H9 (cell line): ENCODE measurements at regions not wholly inside any gene's neighbourhood (a gene's known extent, or its start where the extent isn't known, plus 50 kb on each side); places are given as distances from the start of the nearest gene placed in this dataset.

Experiments
- DNase-seq: peaks from one replicate; pipeline ENCODE4 v3.0.0-alpha.2; 2017
- H2AFZ ChIP-seq: one replicate; pipeline ENCODE4 v1.6.1; 2013; ENCODE audit warnings: mild to moderate bottlenecking, low read length, control low read depth, moderate library complexity
- H2AK5ac ChIP-seq: 2 replicates; pipeline ENCODE4 v1.6.1; 2013; ENCODE audit warnings: low read length, control low read depth, mixed read lengths; ENCODE audit not compliant: insufficient read length
- H2BK120ac ChIP-seq: one replicate; pipeline ENCODE4 v1.6.1; 2013; ENCODE audit warnings: low read depth, mild to moderate bottlenecking, low read length, control low read depth, inconsistent platforms; ENCODE audit not compliant: poor library complexity, severe bottlenecking
- H2BK12ac ChIP-seq: 2 replicates; pipeline ENCODE4 v1.6.1; 2013; ENCODE audit warnings: low read length, control low read depth, mixed read lengths, low read depth; ENCODE audit not compliant: insufficient read length
- H2BK15ac ChIP-seq: 2 replicates; pipeline ENCODE4 v1.6.1; 2013; ENCODE audit warnings: low read depth, low read length, control low read depth
- H2BK20ac ChIP-seq: one replicate; pipeline ENCODE4 v1.6.1; 2013; ENCODE audit warnings: low read depth, mild to moderate bottlenecking, low read length, control low read depth, inconsistent platforms; ENCODE audit not compliant: poor library complexity, severe bottlenecking
- H2BK5ac ChIP-seq: 2 replicates; pipeline ENCODE4 v1.6.1; 2013; ENCODE audit warnings: low read length, control low read depth, mixed read lengths; ENCODE audit not compliant: insufficient read length
- H3K14ac ChIP-seq: 2 replicates; pipeline ENCODE4 v1.6.1; 2013; ENCODE audit warnings: low read length, control low read depth; ENCODE audit not compliant: insufficient read depth
- H3K18ac ChIP-seq: 2 replicates; pipeline ENCODE4 v1.6.1; 2013; ENCODE audit warnings: low read depth, mild to moderate bottlenecking, mixed read lengths, low read length, control low read depth; ENCODE audit not compliant: insufficient read length
- H3K23ac ChIP-seq: 2 replicates; pipeline ENCODE4 v1.6.1; 2013; ENCODE audit warnings: low read length, control low read depth, mixed read lengths, low read depth; ENCODE audit not compliant: insufficient read length
- H3K23me2 ChIP-seq: 2 replicates; pipeline ENCODE4 v1.6.1; 2013; ENCODE audit warnings: low read depth, mild to moderate bottlenecking, mixed read lengths, low read length, control low read depth; ENCODE audit not compliant: insufficient read length, poor library complexity, severe bottlenecking
- H3K27ac ChIP-seq: 2 replicates; pipeline ENCODE4 v1.5.1; 2013; ENCODE audit warnings: low read length, control low read depth, mixed read lengths, low read depth; ENCODE audit not compliant: insufficient read length
- H3K27me3 ChIP-seq: 2 replicates; pipeline ENCODE4 v1.6.1; 2013; ENCODE audit warnings: low read length, control low read depth, inconsistent platforms; ENCODE audit not compliant: insufficient read depth
- H3K4ac ChIP-seq: 2 replicates; pipeline ENCODE4 v1.6.1; 2013; ENCODE audit warnings: low read depth, mild to moderate bottlenecking, control low read depth, inconsistent platforms, low read length, moderate library complexity
- H3K4me1 ChIP-seq: 2 replicates; pipeline ENCODE4 v1.6.1; 2013; ENCODE audit warnings: low read length, control low read depth, inconsistent platforms; ENCODE audit not compliant: insufficient read depth
- H3K4me2 ChIP-seq: 2 replicates; pipeline ENCODE4 v1.6.1; 2013; ENCODE audit warnings: low read length, control low read depth, mixed read lengths; ENCODE audit not compliant: insufficient read length, insufficient read depth
- H3K56ac ChIP-seq: 2 replicates; pipeline ENCODE4 v1.6.1; 2013; ENCODE audit warnings: low read depth, mild to moderate bottlenecking, mixed read lengths, low read length, control low read depth; ENCODE audit not compliant: insufficient read length
- H3K79me1 ChIP-seq: 2 replicates; pipeline ENCODE4 v1.6.1; 2013; ENCODE audit warnings: low read depth, mild to moderate bottlenecking, moderate library complexity, low read length, control low read depth, inconsistent platforms; ENCODE audit not compliant: insufficient read depth, poor library complexity, severe bottlenecking
- H3K79me2 ChIP-seq: 2 replicates; pipeline ENCODE4 v1.6.1; 2013; ENCODE audit warnings: low read length, control low read depth, inconsistent platforms; ENCODE audit not compliant: insufficient read depth
- H3K9ac ChIP-seq: 2 replicates; pipeline ENCODE4 v1.6.1; 2013; ENCODE audit warnings: low read length, control low read depth, mixed read lengths; ENCODE audit not compliant: insufficient read length; ENCODE audit errors: extremely low read depth
- H3K9me3 ChIP-seq: one replicate; pipeline ENCODE4 v1.6.1; 2013; ENCODE audit warnings: low read depth, low read length, inconsistent platforms; ENCODE audit not compliant: control insufficient read depth
- H3T11ph ChIP-seq: one replicate; pipeline ENCODE4 v1.6.1; 2013; ENCODE audit warnings: mild to moderate bottlenecking, low read length, control low read depth, inconsistent platforms
- H4K20me1 ChIP-seq: one replicate; pipeline ENCODE4 v1.6.1; 2013; ENCODE audit not compliant: control insufficient read depth, insufficient read length, insufficient read depth
- H4K5ac ChIP-seq: 2 replicates; pipeline ENCODE4 v1.6.1; 2013; ENCODE audit warnings: low read depth, mild to moderate bottlenecking, mixed read lengths, low read length, control low read depth; ENCODE audit not compliant: insufficient read length
- H4K8ac ChIP-seq: replicated peaks from 2 replicates; pipeline ENCODE4 v1.6.1; 2013; ENCODE audit warnings: low read length, control low read depth, mixed read lengths, low read depth; ENCODE audit not compliant: insufficient read length
- H4K91ac ChIP-seq: 2 replicates; pipeline ENCODE4 v1.6.1; 2013; ENCODE audit warnings: low read depth, mild to moderate bottlenecking, moderate library complexity, mixed read lengths, low read length, control low read depth; ENCODE audit not compliant: insufficient read length
- H3K27ac Mint-ChIP-seq, 3 experiments: 2 replicates in 2 of 3; 3 replicates in 1 of 3; pipeline ENCODE4 v1.8.0; 2020 to 2021; ENCODE audit warnings: mixed read lengths in 3 of 3, mild to moderate bottlenecking in 1 of 3, moderate library complexity in 1 of 3
- H3K27me3 Mint-ChIP-seq: 2 replicates; pipeline ENCODE4 v1.8.0; 2021; ENCODE audit warnings: low read depth, mild to moderate bottlenecking, moderate library complexity, mixed read lengths
- H3K36me3 Mint-ChIP-seq, 3 experiments: 2 replicates in 2 of 3; 3 replicates in 1 of 3; pipeline ENCODE4 v1.8.0; 2020 to 2021; ENCODE audit warnings: low read depth in 3 of 3, mixed read lengths in 3 of 3; ENCODE audit not compliant: insufficient read depth in 1 of 3
- H3K4me1 Mint-ChIP-seq, 2 experiments: 2 replicates each; pipeline ENCODE4 v1.8.0; 2020; ENCODE audit warnings: mixed read lengths in 2 of 2
- H3K4me3 Mint-ChIP-seq, 2 experiments: 2 replicates in 1 of 2; 3 replicates in 1 of 2; pipeline ENCODE4 v1.8.0; 2020 to 2021; ENCODE audit warnings: mild to moderate bottlenecking in 2 of 2, mixed read lengths in 2 of 2, moderate library complexity in 1 of 2
- H3K9me3 Mint-ChIP-seq, 2 experiments: 2 replicates in 1 of 2; 3 replicates in 1 of 2; pipeline ENCODE4 v1.8.0; 2020; ENCODE audit warnings: mild to moderate bottlenecking in 2 of 2, mixed read lengths in 2 of 2, moderate library complexity in 1 of 2
- WGBS: extraction: QIAGEN DNeasy Blood & Tissue Kit; methylation state at CpG from one replicate; pipeline ENCODE4 v1.1.7; 2013; ENCODE audit warnings: missing lambda C conversion rate, low lambda C conversion rate, mixed read lengths; ENCODE audit not compliant: insufficient read length; ENCODE audit errors: extremely low coverage; 5-methylcytosine and 5-hydroxymethylcytosine counted together
- TF ChIP-seq, protein P1 (sequence below): fragments of 200-600 bp; sonication (generic); conservative IDR thresholded peaks from 3 replicates; pipeline ENCODE4 v1.8.0; 2021; ENCODE audit warnings: antibody characterized with exemption, mild to moderate bottlenecking

DNA sequence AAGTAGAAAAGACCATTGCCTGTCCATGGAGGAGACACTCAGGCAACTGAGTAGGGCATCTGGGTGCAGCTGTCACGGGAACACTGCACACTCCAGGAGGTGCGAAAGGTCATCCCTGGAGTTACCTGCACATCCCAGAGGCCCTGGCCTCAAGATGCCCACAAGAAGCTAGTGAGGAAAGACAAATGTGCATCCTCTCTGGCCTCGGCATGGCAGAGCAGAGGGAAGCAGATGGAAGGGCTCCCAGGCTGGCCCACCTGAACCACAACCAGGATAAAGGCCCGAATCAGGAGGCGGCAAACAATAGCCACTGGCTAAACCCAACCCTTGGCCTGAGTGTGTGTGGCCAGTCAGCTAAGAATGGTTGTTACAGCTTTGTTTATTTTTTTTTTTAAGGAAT, 231.7 kb downstream of the SYK start:
- H3K18ac ChIP-seq = no peak overlapping the region
- H3K56ac ChIP-seq = no peak overlapping the region
- no peak overlapping the region for H3K9ac ChIP-seq
- no peak overlapping the region for H2BK15ac ChIP-seq
- no peak overlapping the region for H2AK5ac ChIP-seq
- no peaks in the 10 kb centered on the region for H3K9me3 ChIP-seq
- H2BK120ac ChIP-seq = no peak overlapping the region
- H4K8ac ChIP-seq = no peak overlapping the region
- no peak overlapping the region for H2BK12ac ChIP-seq
- H4K5ac ChIP-seq = no peak overlapping the region
- no peak overlapping the region for H3K27ac ChIP-seq
- peaks cover 11 to 16% of the 10 kb centered on the region in 2 experiments for H3K4me1 Mint-ChIP-seq
- H3K79me2 ChIP-seq = no peaks in the 10 kb centered on the region
- no peak overlapping the region for H3T11ph ChIP-seq
- no peaks in the 10 kb centered on the region; a peak in 1 of 5 replicates for H3K9me3 Mint-ChIP-seq
- WGBS = no CpG with 5 or more reads among the region's 5 CpGs
- TF ChIP-seq, protein P1, sequence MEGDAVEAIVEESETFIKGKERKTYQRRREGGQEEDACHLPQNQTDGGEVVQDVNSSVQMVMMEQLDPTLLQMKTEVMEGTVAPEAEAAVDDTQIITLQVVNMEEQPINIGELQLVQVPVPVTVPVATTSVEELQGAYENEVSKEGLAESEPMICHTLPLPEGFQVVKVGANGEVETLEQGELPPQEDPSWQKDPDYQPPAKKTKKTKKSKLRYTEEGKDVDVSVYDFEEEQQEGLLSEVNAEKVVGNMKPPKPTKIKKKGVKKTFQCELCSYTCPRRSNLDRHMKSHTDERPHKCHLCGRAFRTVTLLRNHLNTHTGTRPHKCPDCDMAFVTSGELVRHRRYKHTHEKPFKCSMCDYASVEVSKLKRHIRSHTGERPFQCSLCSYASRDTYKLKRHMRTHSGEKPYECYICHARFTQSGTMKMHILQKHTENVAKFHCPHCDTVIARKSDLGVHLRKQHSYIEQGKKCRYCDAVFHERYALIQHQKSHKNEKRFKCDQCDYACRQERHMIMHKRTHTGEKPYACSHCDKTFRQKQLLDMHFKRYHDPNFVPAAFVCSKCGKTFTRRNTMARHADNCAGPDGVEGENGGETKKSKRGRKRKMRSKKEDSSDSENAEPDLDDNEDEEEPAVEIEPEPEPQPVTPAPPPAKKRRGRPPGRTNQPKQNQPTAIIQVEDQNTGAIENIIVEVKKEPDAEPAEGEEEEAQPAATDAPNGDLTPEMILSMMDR = no peak
- H3K4ac ChIP-seq = no peak overlapping the region
- no peaks in the 10 kb centered on the region for H3K4me1 ChIP-seq
- H3K23me2 ChIP-seq = no peaks in the 10 kb centered on the region
- H3K79me1 ChIP-seq = no peaks in the 10 kb centered on the region
- no peaks in the 10 kb centered on the region for H4K20me1 ChIP-seq
- no peak overlapping the region for H3K27ac Mint-ChIP-seq
- no peaks in the 10 kb centered on the region for H3K36me3 Mint-ChIP-seq
- no peak overlapping the region for H2BK5ac ChIP-seq
- no peak overlapping the region for H3K4me2 ChIP-seq
- DNase-seq = no peak
- no peak overlapping the region for H3K4me3 Mint-ChIP-seq
- H3K27me3 Mint-ChIP-seq = peaks cover 2% of the 10 kb centered on the region; the same call in 1 of the 2 replicates
- no peaks in the 10 kb centered on the region for H3K27me3 ChIP-seq
- no peak overlapping the region for H4K91ac ChIP-seq
- H2AFZ ChIP-seq = no peak overlapping the region
- no peak overlapping the region for H2BK20ac ChIP-seq
- no peak overlapping the region for H3K23ac ChIP-seq
- no peak overlapping the region for H3K14ac ChIP-seq
